Hypothalamus (tissue), 51 donors: ENCODE measurements at regions not wholly inside any gene's neighbourhood (a gene's known extent, or its start where the extent isn't known, plus 50 kb on each side); places are given as distances from the start of the nearest gene placed in this dataset.
A peak's percentile ranks its signal among the peaks of the same experiment; 100 is the strongest.

Source experiments
- DNase-seq, 51 donors: peaks; one replicate each; lab custom pipeline; 2025; lab: John Stamatoyannopoulos, UW

DNA sequence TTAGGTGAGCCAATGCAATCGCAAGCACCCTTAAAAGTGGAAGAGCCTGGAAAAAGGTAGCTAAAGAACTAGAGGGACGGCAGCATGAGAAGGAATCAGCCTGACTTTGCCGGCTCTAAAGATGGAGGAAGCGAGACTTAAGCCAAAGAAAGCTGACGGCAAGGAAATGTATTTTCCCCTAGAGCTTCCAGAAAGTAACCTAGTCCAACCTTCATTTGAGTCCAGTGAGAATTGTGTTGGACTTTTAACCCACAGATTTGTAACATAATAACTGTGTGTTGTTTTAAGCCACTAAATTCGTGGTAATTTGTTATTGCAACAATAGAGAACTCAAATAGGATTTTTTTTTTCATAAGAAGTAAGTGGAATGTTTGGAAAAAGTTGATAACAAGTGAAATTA, 212.7 kb upstream of the C1QTNF7 start:
- DNase-seq = no peak

DNA sequence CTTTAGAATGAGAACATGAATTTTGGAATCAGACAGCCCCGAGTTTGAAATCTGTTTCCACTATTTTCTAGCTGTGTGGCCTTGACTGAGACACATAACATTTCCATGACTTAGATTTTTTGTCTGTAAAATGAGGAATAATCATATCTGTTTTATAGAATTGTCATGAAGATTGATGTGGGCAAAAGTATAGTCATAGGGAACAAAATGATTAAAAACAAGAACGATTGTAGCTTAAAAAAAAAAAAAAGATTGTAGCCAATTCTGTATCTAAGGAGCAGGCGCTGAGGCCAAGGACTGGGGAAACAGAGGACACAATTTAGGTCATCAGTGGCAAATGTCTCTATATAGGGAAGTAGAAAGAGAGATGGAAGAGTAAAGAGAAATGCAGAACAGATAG, 201.6 kb upstream of the C1QTNF7 start:
- no peak for DNase-seq

DNA sequence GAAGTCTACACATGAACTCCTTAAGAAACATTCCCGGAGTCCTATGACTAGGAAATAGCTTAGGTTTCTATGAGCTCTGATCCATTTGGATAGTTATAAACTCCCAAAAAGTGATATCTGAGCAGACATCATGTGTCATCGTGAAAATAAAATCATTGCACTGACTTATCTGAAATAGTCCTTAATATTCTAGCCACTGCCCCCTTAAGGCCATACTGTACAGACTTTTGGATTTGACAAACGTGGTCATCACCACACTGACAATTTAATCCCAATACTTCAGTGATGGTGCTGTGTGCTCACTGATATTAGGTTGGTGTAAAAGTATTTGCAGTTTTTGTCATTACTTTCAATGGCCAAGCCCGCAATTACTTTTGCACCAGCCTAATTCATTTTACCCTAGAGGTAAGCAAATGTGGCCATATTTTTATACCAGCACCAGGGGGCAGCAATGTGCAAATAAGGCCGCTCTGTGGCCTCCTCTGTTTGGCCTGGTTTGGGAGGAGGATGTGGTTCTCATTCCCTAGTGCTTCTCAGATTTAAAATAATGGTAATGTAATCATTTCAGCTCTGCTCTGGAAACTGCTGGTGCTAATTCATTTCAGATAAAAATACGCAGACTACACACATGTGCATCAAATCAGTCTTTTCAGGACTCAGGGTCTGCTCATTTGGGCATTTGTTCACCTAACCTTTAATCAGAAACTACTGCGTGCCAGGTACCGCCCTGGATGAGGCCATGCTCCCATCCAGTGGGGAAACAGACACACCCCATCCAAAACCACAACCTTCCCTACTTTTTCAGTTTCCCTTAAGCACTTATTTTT, 196.4 kb upstream of the C1QTNF7 start:
- peak in 42 of 51 donors; percentile 4 to 77 (median 39) for DNase-seq

DNA sequence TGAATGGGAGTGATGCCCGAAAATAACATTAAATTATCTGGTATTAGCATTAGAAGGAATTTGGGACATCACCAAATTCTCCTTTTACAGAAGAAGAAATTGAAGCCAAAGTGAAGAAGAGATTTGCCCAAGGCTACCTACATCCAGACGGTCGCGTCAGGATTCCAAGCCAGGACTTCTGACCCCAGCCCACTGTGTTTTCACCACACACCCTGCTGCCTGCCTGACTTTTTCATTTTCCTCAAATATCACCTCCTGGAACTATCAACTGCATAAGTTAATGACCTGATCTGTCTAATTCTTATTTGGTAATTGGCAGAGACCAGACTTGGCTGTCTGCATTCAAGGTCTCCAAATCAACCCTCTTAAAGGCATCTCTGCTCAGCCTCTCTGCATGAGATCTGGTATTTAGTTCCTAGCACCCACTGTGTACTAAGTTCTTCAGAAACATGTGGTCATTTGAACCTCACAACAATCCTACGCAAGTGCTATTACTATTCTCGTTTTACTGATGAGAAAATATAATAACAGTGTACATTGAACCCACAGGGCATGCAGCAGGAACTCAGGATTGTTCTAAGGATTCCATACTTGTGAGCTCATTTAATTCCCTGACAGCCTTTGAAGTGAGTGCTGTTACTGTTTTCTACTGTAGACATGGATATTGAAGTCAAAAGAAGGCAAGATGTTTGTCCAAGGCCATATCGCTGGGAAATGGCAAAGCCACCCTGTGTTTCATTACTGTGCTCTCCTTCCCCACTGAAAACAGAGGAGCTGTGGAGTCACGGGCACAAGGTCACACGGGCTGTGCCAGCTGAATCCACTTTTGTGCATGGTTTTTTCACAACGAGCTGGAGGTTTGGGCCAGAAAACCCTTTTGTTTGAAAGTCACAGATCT, 195.2 kb upstream of the C1QTNF7 start:
- DNase-seq = peak in 11 of 51 donors; percentile 6 to 35 (median 15)

DNA sequence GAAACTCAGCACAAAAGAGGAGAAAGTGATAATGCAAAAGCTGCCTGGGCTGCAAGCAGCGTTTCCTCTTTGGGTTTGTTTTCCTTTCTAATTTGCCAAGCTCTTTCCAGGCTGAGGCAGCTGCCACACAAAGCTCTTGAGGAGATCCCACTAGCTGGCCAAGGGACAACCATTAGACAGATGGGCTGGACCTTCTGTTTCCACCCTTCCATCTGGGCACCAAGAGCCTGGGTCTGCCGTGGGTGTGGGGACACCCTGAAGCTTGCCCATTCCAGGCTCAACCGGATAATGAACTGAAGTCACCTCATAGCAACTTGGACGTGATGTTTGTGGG, 194.6 kb upstream of the C1QTNF7 start:
- DNase-seq = peak in 12 of 51 donors; percentile 4 to 35 (median 14)

DNA sequence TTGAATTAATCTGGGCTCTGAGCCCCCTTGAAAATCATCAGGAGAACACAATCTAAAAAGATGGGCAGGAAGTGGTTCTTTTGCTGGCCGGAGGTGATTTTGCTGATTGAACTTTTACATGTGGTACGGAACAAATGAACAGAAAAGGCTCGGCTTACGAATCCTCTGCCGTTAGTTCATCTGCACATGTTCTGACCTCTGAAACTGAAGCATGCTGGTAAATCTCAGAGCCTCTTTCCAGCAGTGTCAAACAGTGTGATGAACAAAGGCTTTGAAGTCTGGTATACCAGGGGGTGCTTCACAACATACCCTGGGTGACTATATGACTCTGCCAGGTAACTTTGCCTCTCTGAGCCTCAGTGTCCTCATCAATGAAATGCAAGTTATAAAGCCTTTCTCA, 194.2 kb upstream of the C1QTNF7 start:
- DNase-seq = no peak

DNA sequence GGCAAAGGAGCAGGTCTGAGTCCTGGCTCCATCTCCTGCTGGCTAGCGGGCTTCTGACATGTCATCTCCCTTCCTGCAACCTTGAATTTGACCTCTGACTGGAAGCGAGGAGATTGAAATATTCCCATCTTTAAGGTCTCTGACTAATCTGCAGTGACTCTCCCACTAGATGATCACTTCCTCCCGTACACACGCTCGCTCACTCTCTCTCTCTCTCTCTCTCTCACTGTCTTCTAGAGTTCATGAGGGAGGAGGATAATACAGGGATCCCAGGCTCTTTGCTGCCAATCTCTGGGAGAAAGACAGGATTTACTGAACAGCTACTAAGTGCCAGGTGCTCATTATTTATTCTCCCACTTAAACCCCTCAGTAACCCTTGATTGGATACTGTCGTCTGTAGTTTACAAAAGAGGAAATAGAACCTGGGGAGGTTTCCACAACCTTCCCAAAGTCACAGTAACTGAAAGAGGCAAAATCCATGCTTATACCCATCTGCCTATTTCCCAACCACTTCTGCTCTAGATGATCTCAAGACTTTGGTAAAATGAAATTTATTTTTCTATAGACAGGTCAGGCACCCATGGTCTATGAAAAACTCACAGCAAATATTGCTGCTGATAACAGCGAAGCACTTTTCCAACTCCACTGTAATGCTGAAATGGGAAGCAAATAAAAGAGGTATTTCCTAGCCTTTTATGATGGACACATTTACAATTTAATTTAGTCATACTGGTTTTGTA, 193.5 kb upstream of the C1QTNF7 start:
- DNase-seq = no peak

DNA sequence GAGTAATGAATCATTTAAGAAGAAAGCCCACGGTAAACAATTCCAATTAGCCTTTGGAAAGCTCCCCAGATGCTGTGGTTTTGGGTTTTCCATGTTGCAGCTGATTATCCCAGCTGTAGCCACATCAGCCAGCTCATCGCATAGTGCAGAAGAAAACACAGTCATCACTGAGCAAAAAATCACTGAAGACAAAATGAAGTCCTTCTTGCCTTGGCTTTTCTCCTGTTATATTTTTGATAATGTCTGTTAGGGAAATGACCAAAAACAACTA, 193.0 kb upstream of the C1QTNF7 start:
- no peak for DNase-seq

DNA sequence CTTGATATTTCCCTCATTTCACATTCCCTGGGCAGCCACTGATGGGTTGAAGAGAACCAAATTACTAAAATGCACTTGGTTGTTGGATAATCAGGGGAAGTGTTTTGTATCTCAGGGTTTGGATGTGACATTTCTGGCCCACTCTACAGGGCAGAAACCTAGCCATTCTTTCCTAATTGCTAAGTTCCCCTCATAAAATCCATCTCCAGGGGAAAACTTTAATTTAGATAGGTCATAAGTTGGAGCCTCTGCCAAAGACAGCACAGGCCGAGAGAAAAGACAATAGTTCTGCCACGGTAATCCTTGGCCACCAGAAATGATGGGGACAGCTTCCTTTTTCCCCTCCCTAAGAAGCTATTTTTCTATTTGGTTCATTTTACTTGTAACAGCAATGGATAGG, 192.7 kb upstream of the C1QTNF7 start:
- no peak for DNase-seq

DNA sequence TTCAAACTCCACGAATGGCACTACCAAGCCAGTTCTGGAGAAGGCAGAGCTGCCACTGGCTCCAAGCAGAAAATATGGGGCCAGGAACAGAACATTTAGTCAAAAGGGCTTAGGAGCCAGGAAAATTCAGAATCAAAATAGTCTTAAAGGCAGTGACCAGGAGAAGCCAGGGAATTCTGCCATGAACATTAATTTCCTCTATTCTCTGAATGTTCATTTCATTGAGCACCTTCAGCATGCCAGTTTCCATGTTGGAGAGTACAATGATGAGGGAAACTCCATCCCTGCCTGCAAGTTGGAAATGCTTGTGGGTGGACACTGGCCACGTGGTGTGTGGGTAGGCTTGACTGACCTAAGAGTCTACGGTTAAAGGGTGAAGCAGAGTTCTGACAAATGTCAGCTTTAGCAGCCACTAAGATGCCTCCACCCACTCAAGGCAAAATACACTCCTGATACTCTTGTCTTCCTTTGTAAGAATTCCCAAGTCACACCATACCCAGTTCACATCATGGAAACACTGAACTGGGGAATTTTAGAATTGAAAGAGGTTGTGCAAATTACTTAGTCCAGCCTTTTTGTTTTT, 190.1 kb upstream of the C1QTNF7 start:
- no peak for DNase-seq

DNA sequence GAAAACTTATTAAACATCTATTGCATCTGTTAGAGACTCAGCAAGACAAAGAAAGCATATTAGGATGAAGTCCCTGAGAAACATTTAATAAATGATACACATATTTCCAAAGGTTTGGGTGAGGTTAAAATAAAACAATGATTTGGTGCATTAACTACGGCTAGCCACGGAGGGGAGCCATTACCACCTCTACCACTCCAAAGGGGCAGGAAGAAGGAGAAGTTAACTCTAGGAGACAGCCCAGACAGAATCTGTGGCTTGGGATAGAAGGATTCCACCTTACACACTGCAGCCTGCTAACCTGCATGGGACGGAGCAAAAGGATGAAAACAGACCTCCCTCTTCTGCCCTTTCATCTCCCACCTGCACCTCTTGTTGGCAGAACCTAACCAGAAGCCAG, 189.1 kb upstream of the C1QTNF7 start:
- DNase-seq = peak in 5 of 51 donors; percentile 3 to 21 (median 5)

DNA sequence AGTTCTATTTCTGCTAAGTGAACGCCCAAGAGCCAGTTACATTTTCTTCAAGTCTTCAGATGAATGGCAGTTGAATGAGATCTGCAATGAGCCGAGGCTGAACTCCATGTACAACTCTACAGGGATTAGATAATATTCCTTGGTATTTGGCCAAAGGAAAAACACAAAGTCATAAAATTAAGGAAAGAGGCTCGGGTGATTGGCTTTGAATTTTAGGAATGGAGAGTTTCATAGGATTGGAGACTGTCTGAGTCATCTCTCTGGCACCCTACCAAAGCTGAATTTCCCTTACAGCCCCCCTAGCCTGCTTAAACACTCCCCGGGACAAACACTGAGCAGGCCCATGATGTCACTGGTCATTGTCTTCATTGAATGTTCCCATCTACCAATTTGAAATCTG, 188.0 kb upstream of the C1QTNF7 start:
- DNase-seq = no peak

DNA sequence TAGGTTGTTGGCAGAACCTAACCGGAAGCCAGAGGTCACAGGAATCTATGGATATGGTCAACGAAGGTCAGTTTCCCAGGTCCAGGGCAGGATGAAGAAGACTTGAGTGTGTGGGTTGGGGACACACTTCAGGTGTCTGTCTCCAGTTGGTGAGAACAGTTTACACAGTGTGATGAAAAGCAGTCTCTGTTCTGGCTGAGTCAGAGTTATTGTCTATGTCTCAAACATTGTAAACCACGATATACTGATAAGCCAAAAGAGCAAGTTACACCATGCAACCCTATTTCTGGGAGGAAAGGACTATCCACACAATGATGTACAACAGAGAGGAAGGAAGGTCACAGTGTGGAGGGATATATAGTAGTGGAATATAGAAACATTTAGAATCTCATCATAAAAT, 187.1 kb upstream of the C1QTNF7 start:
- DNase-seq = no peak

DNA sequence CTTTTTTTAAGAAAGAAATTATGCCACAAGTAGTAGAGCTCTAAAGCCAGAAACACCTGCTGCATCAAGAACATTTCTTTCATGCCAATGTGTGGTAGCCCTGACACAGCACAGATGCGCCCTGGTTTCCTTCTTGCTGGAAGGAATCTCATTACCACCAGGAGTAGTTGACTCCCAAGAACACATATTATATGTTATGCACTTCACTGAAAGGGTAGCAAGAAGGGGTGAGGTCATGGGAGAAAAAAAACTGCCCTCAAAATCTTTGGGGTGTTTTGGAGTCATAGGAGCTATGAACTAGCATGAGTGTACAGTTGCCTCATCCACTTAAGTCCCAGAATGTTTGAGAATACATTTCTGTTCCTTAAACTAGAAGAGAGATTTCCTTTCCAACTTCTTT, 185.8 kb upstream of the C1QTNF7 start:
- no peak for DNase-seq

DNA sequence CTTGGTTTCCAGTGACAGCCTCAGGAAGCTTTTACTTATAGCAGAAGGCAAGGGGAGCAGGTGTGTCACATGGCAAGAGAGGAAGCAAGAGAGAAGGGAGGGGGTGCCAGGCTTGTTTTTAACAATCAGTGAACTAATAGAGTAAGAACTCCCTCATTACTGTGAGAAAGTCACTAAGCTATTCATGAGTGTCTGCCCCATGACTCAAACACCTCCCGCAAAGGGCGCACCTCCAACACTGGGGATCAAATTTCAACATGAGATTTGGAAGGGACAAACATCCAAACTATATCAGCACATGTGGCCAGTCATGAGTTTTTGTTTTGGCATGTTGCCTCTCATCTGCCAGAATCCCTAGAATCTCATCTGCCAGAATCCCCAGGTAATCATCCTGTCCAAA, 183.5 kb upstream of the C1QTNF7 start:
- no peak for DNase-seq

DNA sequence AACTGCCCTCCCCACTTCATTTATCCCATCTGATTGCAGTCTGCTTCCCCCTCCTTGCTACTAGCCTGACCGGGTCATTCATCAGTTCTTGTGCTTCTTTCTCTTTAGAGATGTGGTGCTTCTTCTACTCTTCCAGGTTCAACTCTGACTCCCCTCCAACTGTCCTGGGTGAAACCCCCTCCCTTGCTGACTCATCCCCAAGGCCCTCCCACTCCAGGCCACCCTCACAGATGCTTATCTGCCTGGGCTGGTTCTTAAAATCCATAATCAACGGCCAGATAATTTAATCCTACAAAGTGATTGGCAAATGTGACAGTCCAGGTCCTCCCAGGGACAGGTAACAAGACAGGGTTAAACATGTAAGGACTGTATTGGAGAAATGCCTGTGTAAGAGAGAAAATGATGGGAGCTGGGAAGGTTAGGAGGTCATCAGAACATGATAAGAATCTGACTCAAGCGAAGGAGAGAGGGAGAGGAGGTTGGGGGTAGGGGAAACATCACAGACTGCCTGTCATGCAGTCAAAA, 182.8 kb upstream of the C1QTNF7 start:
- DNase-seq = no peak

DNA sequence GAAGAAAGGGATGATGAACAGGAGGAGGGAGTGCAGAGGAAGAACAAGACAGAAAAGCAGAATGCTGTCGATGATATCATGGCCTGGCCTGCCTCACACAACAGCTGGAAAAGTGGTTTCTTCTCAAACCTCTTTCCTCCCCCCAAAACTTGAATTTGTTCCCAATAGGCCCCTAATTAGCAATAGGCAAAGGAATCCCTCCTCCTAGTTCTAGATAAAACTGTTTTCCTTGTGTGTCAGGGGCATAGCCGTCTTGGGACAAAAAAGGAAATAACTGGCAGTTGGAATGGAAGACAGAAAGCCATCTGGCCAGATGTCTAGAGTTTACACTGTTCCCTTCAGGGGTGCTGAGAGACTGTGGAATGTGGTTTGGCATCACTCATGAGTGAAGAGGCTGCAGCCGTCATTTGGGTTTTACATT, 177.8 kb upstream of the C1QTNF7 start:
- DNase-seq = no peak

DNA sequence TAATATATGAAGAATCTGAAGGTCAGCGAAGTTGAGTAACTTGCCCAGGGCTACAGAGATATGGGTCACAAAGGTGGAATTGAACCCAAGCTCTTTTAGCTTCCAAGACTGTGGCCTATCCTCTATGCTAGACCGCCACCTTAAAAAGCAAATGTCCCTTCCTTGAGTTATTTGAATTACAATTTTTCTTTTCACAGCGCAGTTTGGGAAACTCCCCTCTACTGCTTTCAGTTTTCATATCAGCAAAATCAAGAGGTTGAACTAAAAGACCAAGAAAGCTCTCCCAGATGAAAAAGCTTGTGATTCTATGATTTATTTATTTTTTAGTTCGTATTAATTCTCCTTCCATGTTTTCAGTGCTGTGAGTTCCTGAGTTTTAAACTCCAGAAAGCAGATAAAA, 174.5 kb upstream of the C1QTNF7 start:
- DNase-seq = no peak

DNA sequence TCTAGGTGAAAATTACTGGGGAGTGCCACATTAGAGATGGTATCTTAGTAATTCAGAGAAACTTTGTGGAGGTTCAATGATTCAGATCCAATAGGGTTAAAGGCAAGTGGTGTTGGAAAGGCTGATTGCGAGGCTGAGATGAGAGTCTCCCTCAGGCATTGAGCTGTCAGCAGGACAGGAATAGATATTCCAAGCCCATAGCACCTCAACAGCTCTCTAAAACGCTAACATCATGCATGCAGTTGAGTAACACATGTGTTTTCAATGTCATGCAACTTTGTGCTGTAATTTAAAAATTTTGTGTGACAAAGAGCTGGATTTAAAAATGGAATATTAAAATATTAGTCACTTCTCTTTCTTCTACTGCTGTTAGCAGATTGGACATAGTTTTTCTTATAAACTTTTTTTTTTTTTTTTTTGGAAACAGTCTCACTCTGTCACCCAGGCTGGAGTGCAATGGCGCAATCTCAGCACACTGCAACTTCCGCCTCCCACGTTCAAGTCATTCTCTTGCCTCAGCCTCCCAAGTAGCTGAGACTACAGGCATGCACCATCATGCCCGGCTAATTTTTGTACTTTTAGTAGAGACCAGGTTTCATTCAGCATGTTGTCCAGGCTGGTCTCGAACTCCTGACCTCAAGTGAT, 173.5 kb upstream of the C1QTNF7 start:
- no peak for DNase-seq

DNA sequence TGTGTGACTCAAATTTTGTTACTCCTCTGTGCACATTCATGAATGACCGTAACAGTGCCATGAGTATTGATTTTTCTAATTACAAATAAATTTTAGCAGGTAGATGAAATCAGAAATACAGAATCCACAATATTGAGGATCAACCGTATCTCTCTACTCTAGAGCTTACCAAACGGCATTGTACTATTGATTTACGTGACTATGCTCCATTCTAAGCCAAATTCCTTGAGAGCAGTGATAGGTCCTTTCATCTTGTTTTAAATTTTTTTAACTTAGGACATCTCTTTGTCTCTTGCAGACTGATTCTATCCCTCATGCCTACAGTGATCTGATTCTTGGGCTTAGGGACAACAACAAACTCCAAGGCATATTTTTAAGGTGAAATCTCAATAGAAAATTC, 172.3 kb upstream of the C1QTNF7 start:
- DNase-seq = no peak
